Osteoblast (primary cell): ENCODE measurements at regions not wholly inside any gene's neighbourhood (a gene's known extent, or its start where the extent isn't known, plus 50 kb on each side); places are given as distances from the start of the nearest gene placed in this dataset.

Experiments used
- DNase-seq: peaks from one replicate; pipeline ENCODE4 v3.0.0; 2011; ENCODE audit warnings: low spot score, mixed read lengths; ENCODE audit not compliant: insufficient read length; ENCODE audit errors: missing footprints
- H2AFZ ChIP-seq: 2 replicates; pipeline ENCODE4 v1.6.0; 2011; ENCODE audit warnings: mild to moderate bottlenecking, low read length
- H3K27ac ChIP-seq: 2 replicates; pipeline ENCODE4 v1.5.1; 2011; ENCODE audit warnings: mild to moderate bottlenecking, low read depth, low read length, moderate library complexity
- H3K27me3 ChIP-seq: 2 replicates; pipeline ENCODE4 v1.6.0; 2012; ENCODE audit warnings: mild to moderate bottlenecking, control low read depth, inconsistent platforms, low read length, moderate library complexity; ENCODE audit not compliant: insufficient read depth
- H3K36me3 ChIP-seq: 2 replicates; pipeline ENCODE4 v1.5.1; 2011; ENCODE audit warnings: mild to moderate bottlenecking, low read length, control low read depth, moderate library complexity; ENCODE audit not compliant: insufficient read depth
- H3K4me1 ChIP-seq: 2 replicates; pipeline ENCODE4 v1.5.1; 2011; ENCODE audit warnings: mild to moderate bottlenecking, low read length, control low read depth, moderate library complexity; ENCODE audit not compliant: insufficient read depth
- H3K4me2 ChIP-seq: 2 replicates; pipeline ENCODE4 v1.6.0; 2011; ENCODE audit warnings: mild to moderate bottlenecking, low read length; ENCODE audit not compliant: insufficient read depth
- H3K4me3 ChIP-seq: fragments of 200-600 bp; sonication (generic); 3 replicates; pipeline ENCODE4 v1.5.1; 2012; ENCODE audit warnings: mild to moderate bottlenecking, low read length, inconsistent platforms; ENCODE audit not compliant: insufficient read depth
- H3K79me2 ChIP-seq: 2 replicates; pipeline ENCODE4 v1.6.0; 2012; ENCODE audit warnings: mild to moderate bottlenecking, low read length, control low read depth, inconsistent platforms; ENCODE audit not compliant: insufficient read depth
- H3K9me3 ChIP-seq: 2 replicates; pipeline ENCODE4 v1.5.1; 2011; ENCODE audit warnings: low read depth, low read length, control low read depth
- H4K20me1 ChIP-seq: 2 replicates; pipeline ENCODE4 v1.6.0; 2012; ENCODE audit warnings: mild to moderate bottlenecking, low read length, control low read depth; ENCODE audit not compliant: insufficient read depth
- TF ChIP-seq, protein P1 (sequence below): IDR thresholded peaks from 2 replicates; pipeline ENCODE4 v1.5.1; 2011; ENCODE audit warnings: mild to moderate bottlenecking, low read depth, low read length, moderate library complexity; ENCODE audit errors: extremely low read depth

GRCh38 chr2:81260320-81260719 lies 955.8 kb upstream of the LRRTM1 start:
- Histone ChIP-seq H3K27ac (no peak overlapping the region), H2AFZ (no peak overlapping the region), H3K79me2 (no peaks in the 10 kb centered on the region), H4K20me1 (no peaks in the 10 kb centered on the region), H3K4me3 (no peak overlapping the region), H3K4me1 (no peaks in the 10 kb centered on the region), H3K4me2 (no peak overlapping the region), H3K36me3 (no peaks in the 10 kb centered on the region), H3K27me3 (no peaks in the 10 kb centered on the region), H3K9me3 (no peaks in the 10 kb centered on the region)
- TF ChIP-seq, protein P1, sequence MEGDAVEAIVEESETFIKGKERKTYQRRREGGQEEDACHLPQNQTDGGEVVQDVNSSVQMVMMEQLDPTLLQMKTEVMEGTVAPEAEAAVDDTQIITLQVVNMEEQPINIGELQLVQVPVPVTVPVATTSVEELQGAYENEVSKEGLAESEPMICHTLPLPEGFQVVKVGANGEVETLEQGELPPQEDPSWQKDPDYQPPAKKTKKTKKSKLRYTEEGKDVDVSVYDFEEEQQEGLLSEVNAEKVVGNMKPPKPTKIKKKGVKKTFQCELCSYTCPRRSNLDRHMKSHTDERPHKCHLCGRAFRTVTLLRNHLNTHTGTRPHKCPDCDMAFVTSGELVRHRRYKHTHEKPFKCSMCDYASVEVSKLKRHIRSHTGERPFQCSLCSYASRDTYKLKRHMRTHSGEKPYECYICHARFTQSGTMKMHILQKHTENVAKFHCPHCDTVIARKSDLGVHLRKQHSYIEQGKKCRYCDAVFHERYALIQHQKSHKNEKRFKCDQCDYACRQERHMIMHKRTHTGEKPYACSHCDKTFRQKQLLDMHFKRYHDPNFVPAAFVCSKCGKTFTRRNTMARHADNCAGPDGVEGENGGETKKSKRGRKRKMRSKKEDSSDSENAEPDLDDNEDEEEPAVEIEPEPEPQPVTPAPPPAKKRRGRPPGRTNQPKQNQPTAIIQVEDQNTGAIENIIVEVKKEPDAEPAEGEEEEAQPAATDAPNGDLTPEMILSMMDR = no peak
- no peak for DNase-seq

DNA sequence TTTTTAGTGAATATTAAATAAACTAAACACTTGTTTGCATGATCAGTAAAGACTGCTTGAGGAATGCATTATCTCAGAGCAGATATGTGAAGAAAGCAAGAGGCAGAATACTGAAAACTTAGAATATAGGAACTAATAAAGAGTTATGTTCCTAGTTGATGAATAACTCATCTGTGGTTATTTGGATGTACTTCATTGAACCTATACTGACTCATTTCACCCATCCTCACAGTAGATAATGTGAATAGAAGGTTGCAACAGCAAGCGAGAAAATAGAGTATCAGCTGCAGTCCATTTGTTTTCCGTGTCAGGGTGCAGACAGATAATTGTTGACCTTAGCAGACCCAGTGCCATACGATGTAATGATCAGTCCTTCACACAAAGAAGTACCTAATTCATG lies 945.7 kb upstream of the LRRTM1 start:
- DNase-seq = no peak
- TF ChIP-seq, protein P1 = no peak
- no peaks in the 10 kb centered on the region for H3K79me2 ChIP-seq
- peaks cover 2% of the 10 kb centered on the region for H3K9me3 ChIP-seq
- no peak overlapping the region for H3K4me3 ChIP-seq
- no peaks in the 10 kb centered on the region for H3K4me1 ChIP-seq
- H4K20me1 ChIP-seq = no peaks in the 10 kb centered on the region
- H3K4me2 ChIP-seq = no peak overlapping the region
- H3K36me3 ChIP-seq = no peaks in the 10 kb centered on the region
- H3K27me3 ChIP-seq = no peaks in the 10 kb centered on the region
- no peak overlapping the region for H3K27ac ChIP-seq
- H2AFZ ChIP-seq = no peak overlapping the region

- TF ChIP-seq, protein P1 = no peak
- no peaks in the 10 kb centered on the region for H3K79me2 ChIP-seq
- no peak overlapping the region for H3K27ac ChIP-seq
- no peaks in the 10 kb centered on the region for H4K20me1 ChIP-seq
- no peaks in the 10 kb centered on the region for H3K36me3 ChIP-seq
- no peak overlapping the region for H3K4me3 ChIP-seq
- peaks cover 2% of the 10 kb centered on the region for H3K9me3 ChIP-seq
- no peak overlapping the region for H3K4me2 ChIP-seq
- H3K27me3 ChIP-seq = no peaks in the 10 kb centered on the region
- no peak for DNase-seq
- no peaks in the 10 kb centered on the region for H3K4me1 ChIP-seq
- no peak overlapping the region for H2AFZ ChIP-seq
These were observed 944.6 kb upstream of the LRRTM1 start for GRCh38 chr2:81249152-81249551.

DNA sequence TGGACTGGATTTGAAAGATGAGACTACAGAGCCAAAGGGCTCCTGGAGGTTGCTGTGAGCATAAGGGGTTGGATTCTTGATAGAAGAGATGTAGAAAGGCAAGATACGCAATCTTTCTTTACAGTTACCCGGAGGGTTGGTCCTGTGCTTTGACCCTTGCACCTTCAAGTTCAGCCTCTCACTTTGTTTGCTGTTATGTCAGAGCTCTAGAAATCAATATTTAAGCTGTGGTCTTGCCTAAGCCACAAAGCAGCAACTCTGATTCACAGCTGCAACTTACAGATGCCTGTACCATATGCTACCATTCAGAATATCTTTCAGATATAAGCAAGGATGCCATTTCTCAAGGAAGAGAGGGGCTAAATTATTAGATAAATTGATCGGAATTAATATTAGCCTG lies 943.1 kb upstream of the LRRTM1 start:
- H2AFZ ChIP-seq = no peak overlapping the region
- H3K9me3 ChIP-seq = peaks cover 2% of the 10 kb centered on the region
- H3K79me2 ChIP-seq = no peaks in the 10 kb centered on the region
- no peaks in the 10 kb centered on the region for H3K4me1 ChIP-seq
- no peaks in the 10 kb centered on the region for H3K36me3 ChIP-seq
- no peaks in the 10 kb centered on the region for H4K20me1 ChIP-seq
- no peak for DNase-seq
- H3K4me2 ChIP-seq = no peak overlapping the region
- no peak overlapping the region for H3K27ac ChIP-seq
- H3K27me3 ChIP-seq = no peaks in the 10 kb centered on the region
- no peak overlapping the region for H3K4me3 ChIP-seq
- TF ChIP-seq, protein P1 = no peak
